ENCODE measurements at regions not wholly inside any gene's neighbourhood (a gene's known extent, or its start where the extent isn't known, plus 50 kb on each side); places are given as distances from the start of the nearest gene placed in this dataset.

GRCh38 chr2:236703373-236703709 lies 133.7 kb downstream of the ACKR3 start:
- H3K79me1 ChIP-seq (ENCODE audit: low read length) = peaks cover 7% of the 10 kb centered on the region
- no peak overlapping the region for H2AFZ ChIP-seq (ENCODE audit: insufficient read depth, low read length, poor library complexity)
- no peak overlapping the region for H3K4ac ChIP-seq (ENCODE audit: low read depth, low read length)
- no peak overlapping the region for H3K23ac ChIP-seq (ENCODE audit: low read length)
- WGBS (ENCODE audit: extremely low coverage, insufficient coverage, insufficient read length) = no CpG with 5 or more reads among the region's 2 CpGs
- no peak overlapping the region for H3K4me2 ChIP-seq (ENCODE audit: low read length)
- no peak overlapping the region for H3K14ac ChIP-seq (ENCODE audit: low read length)
- H2BK120ac ChIP-seq (ENCODE audit: insufficient read depth, low read length, poor library complexity) = no peak overlapping the region
- no peak overlapping the region for H3K27ac ChIP-seq (ENCODE audit: low read depth, low read length)
- H3K9me3 ChIP-seq (ENCODE audit: insufficient read depth, low read depth, low read length) = peaks cover 3% of the 10 kb centered on the region
- no peak overlapping the region for H2BK12ac ChIP-seq (ENCODE audit: low read length)
- no peaks in the 10 kb centered on the region for H3K27me3 ChIP-seq (ENCODE audit: insufficient read depth, low read length)
- H3K9ac ChIP-seq (ENCODE audit: low read length) = no peak overlapping the region
- no peak for DNase-seq
- H2BK5ac ChIP-seq (ENCODE audit: low read depth, low read length, poor library complexity) = no peak overlapping the region
- no peak overlapping the region for H4K91ac ChIP-seq (ENCODE audit: low read depth, low read length)
- no peak overlapping the region for H3K4me3 ChIP-seq (ENCODE audit: low read depth, low read length)
- no peaks in the 10 kb centered on the region for H3K36me3 ChIP-seq (ENCODE audit: control insufficient read depth in 1 of 2, insufficient read depth in 2 of 2, low read length in 2 of 2)
- H2AK5ac ChIP-seq (ENCODE audit: low read length) = no peak overlapping the region
- no peak overlapping the region for H4K12ac ChIP-seq (ENCODE audit: low read depth, low read length)
- H3K18ac ChIP-seq (ENCODE audit: low read length) = no peak overlapping the region
- no peak overlapping the region for H4K8ac ChIP-seq (ENCODE audit: low read depth, low read length)
- H3K79me2 ChIP-seq (ENCODE audit: control insufficient read depth, insufficient read depth, low read length, poor library complexity) = no peaks in the 10 kb centered on the region
- peaks cover 0 to 6% of the 10 kb centered on the region in 2 experiments for H3K4me1 ChIP-seq (ENCODE audit: control insufficient read depth in 1 of 2, insufficient read depth in 2 of 2, low read length in 2 of 2)

- Histone ChIP-seq H2BK5ac (ENCODE audit: low read depth, low read length, poor library complexity) (no peak overlapping the region), H3K14ac (ENCODE audit: low read length) (no peak overlapping the region), H3K79me2 (ENCODE audit: control insufficient read depth, insufficient read depth, low read length, poor library complexity) (no peaks in the 10 kb centered on the region), H2AK5ac (ENCODE audit: low read length) (peak overlapping the region; percentile 18), H3K79me1 (ENCODE audit: low read length) (peaks cover 11% of the 10 kb centered on the region), H4K8ac (ENCODE audit: low read depth, low read length) (no peak overlapping the region), H4K12ac (ENCODE audit: low read depth, low read length) (no peak overlapping the region), H2AFZ (ENCODE audit: insufficient read depth, low read length, poor library complexity) (no peak overlapping the region), H3K4me2 (ENCODE audit: low read length) (no peak overlapping the region), H3K4ac (ENCODE audit: low read depth, low read length) (no peak overlapping the region), H3K23ac (ENCODE audit: low read length) (no peak overlapping the region), H3K27ac (ENCODE audit: low read depth, low read length) (no peak overlapping the region), H4K91ac (ENCODE audit: low read depth, low read length) (peak overlapping the region; percentile 8), H2BK12ac (ENCODE audit: low read length) (peak overlapping the region; percentile 25), H3K9ac (ENCODE audit: low read length) (no peak overlapping the region), H3K27me3 (ENCODE audit: insufficient read depth, low read length) (no peaks in the 10 kb centered on the region), H3K36me3 (ENCODE audit: control insufficient read depth in 1 of 2, insufficient read depth in 2 of 2, low read length in 2 of 2) (no peaks in the 10 kb centered on the region), H3K4me3 (ENCODE audit: low read depth, low read length) (no peak overlapping the region), H3K4me1 (ENCODE audit: control insufficient read depth in 1 of 2, insufficient read depth in 2 of 2, low read length in 2 of 2) (peaks cover 0 to 6% of the 10 kb centered on the region in 2 experiments), H3K18ac (ENCODE audit: low read length) (no peak overlapping the region), H3K9me3 (ENCODE audit: insufficient read depth, low read depth, low read length) (peaks cover 3% of the 10 kb centered on the region), H2BK120ac (ENCODE audit: insufficient read depth, low read length, poor library complexity) (no peak overlapping the region)
- DNase-seq = no peak
- no CpG with 5 or more reads among the region's 10 CpGs for WGBS (ENCODE audit: extremely low coverage, insufficient coverage, insufficient read length)
These were observed 134.3 kb downstream of the ACKR3 start for GRCh38 chr2:236703906-236704305.

GRCh38 chr2:236704887-236705286 lies 135.3 kb downstream of the ACKR3 start:
- Histone ChIP-seq H2BK120ac (ENCODE audit: insufficient read depth, low read length, poor library complexity) (peak overlapping the region; percentile 11), H4K8ac (ENCODE audit: low read depth, low read length) (no peak overlapping the region), H4K12ac (ENCODE audit: low read depth, low read length) (no peak overlapping the region), H4K91ac (ENCODE audit: low read depth, low read length) (peak overlapping the region; percentile 26), H2AK5ac (ENCODE audit: low read length) (no peak overlapping the region), H3K9ac (ENCODE audit: low read length) (no peak overlapping the region), H3K79me2 (ENCODE audit: control insufficient read depth, insufficient read depth, low read length, poor library complexity) (no peaks in the 10 kb centered on the region), H3K18ac (ENCODE audit: low read length) (no peak overlapping the region), H3K4ac (ENCODE audit: low read depth, low read length) (no peak overlapping the region), H2BK12ac (ENCODE audit: low read length) (peak overlapping the region; percentile 74), H2AFZ (ENCODE audit: insufficient read depth, low read length, poor library complexity) (no peak overlapping the region), H3K4me1 (ENCODE audit: control insufficient read depth in 1 of 2, insufficient read depth in 2 of 2, low read length in 2 of 2) (peaks cover 0 to 6% of the 10 kb centered on the region in 2 experiments), H3K79me1 (ENCODE audit: low read length) (peaks cover 13% of the 10 kb centered on the region), H3K14ac (ENCODE audit: low read length) (peak overlapping the region; percentile 7), H3K23ac (ENCODE audit: low read length) (no peak overlapping the region), H3K4me3 (ENCODE audit: low read depth, low read length) (no peak overlapping the region), H3K27me3 (ENCODE audit: insufficient read depth, low read length) (no peaks in the 10 kb centered on the region), H3K4me2 (ENCODE audit: low read length) (no peak overlapping the region), H3K27ac (ENCODE audit: low read depth, low read length) (no peak overlapping the region), H3K9me3 (ENCODE audit: insufficient read depth, low read depth, low read length) (peaks cover 3% of the 10 kb centered on the region), H3K36me3 (ENCODE audit: control insufficient read depth in 1 of 2, insufficient read depth in 2 of 2, low read length in 2 of 2) (no peaks in the 10 kb centered on the region), H2BK5ac (ENCODE audit: low read depth, low read length, poor library complexity) (no peak overlapping the region)
- WGBS (ENCODE audit: extremely low coverage, insufficient coverage, insufficient read length) = no CpG with 5 or more reads among the region's 6 CpGs
- no peak for DNase-seq

- Histone ChIP-seq H3K4me1 (ENCODE audit: control insufficient read depth in 1 of 2, insufficient read depth in 2 of 2, low read length in 2 of 2) (peaks cover 0 to 6% of the 10 kb centered on the region in 2 experiments), H2BK12ac (ENCODE audit: low read length) (peak overlapping the region; percentile 74), H3K18ac (ENCODE audit: low read length) (no peak overlapping the region), H3K27ac (ENCODE audit: low read depth, low read length) (no peak overlapping the region), H3K4me2 (ENCODE audit: low read length) (no peak overlapping the region), H3K36me3 (ENCODE audit: control insufficient read depth in 1 of 2, insufficient read depth in 2 of 2, low read length in 2 of 2) (no peaks in the 10 kb centered on the region), H4K91ac (ENCODE audit: low read depth, low read length) (peak overlapping the region; percentile 40), H2BK5ac (ENCODE audit: low read depth, low read length, poor library complexity) (no peak overlapping the region), H3K14ac (ENCODE audit: low read length) (no peak overlapping the region), H2AK5ac (ENCODE audit: low read length) (peak overlapping the region; percentile 67), H3K79me2 (ENCODE audit: control insufficient read depth, insufficient read depth, low read length, poor library complexity) (no peaks in the 10 kb centered on the region), H3K23ac (ENCODE audit: low read length) (no peak overlapping the region), H3K4ac (ENCODE audit: low read depth, low read length) (no peak overlapping the region), H2BK120ac (ENCODE audit: insufficient read depth, low read length, poor library complexity) (peak overlapping the region; percentile 4), H4K12ac (ENCODE audit: low read depth, low read length) (no peak overlapping the region), H4K8ac (ENCODE audit: low read depth, low read length) (peak overlapping the region; percentile 31), H2AFZ (ENCODE audit: insufficient read depth, low read length, poor library complexity) (no peak overlapping the region), H3K9ac (ENCODE audit: low read length) (no peak overlapping the region), H3K27me3 (ENCODE audit: insufficient read depth, low read length) (no peaks in the 10 kb centered on the region), H3K4me3 (ENCODE audit: low read depth, low read length) (no peak overlapping the region), H3K79me1 (ENCODE audit: low read length) (peaks cover 13% of the 10 kb centered on the region), H3K9me3 (ENCODE audit: insufficient read depth, low read depth, low read length) (peaks cover 3% of the 10 kb centered on the region)
- DNase-seq = no peak
- no CpG with 5 or more reads among the region's 12 CpGs for WGBS (ENCODE audit: extremely low coverage, insufficient coverage, insufficient read length)
These were observed 135.9 kb downstream of the ACKR3 start for GRCh38 chr2:236705295-236706105.
